Thyroid gland (tissue), 4 donors: ENCODE measurements at regions not wholly inside any gene's neighbourhood (a gene's known extent, or its start where the extent isn't known, plus 50 kb on each side); places are given as distances from the start of the nearest gene placed in this dataset.

Source experiments
- DNase-seq, 2 donors: peaks; one replicate each; pipeline ENCODE4 v3.0.0-alpha.2; 2019
- H3K27ac ChIP-seq, 3 donors: fragments of 200-600 bp; sonication (generic); 1 replicate in 2 of 3; 2 replicates in 1 of 3; pipeline ENCODE4 v1.5.1; 2016 to 2019; ENCODE audit warnings: mild to moderate bottlenecking in 1 of 3, moderate library complexity in 1 of 3
- H3K27me3 ChIP-seq: fragments of 200-600 bp; sonication (generic); one replicate; pipeline ENCODE4 v1.5.1; 2019
- H3K36me3 ChIP-seq, 2 donors: fragments of 200-600 bp; sonication (generic); one replicate each; pipeline ENCODE4 v1.5.1; 2016 to 2019
- H3K4me1 ChIP-seq, 2 donors: fragments of 200-600 bp; sonication (generic); one replicate each; pipeline ENCODE4 v1.5.1; 2017 to 2019
- H3K4me3 ChIP-seq, 3 donors: fragments of 200-600 bp; sonication (generic); replicated peaks in 1 of 3; 1 replicate in 2 of 3; 2 replicates in 1 of 3; pipeline ENCODE4 v1.5.1; 2016; ENCODE audit warnings: mild to moderate bottlenecking in 1 of 3
- H3K9me3 ChIP-seq: fragments of 200-600 bp; sonication (generic); one replicate; pipeline ENCODE4 v1.5.1; 2017
- CTCF ChIP-seq, 6 experiments: fragments of 200-600 bp in 3 of 6; fragments of 450-650 bp in 3 of 6; sonication (generic) in 3 of 6; IDR thresholded peaks; one replicate each; pipeline ENCODE4 v1.5.1; 2016 to 2019; ENCODE audit warnings: antibody characterized with exemption in 6 of 6, mild to moderate bottlenecking in 2 of 6, inconsistent platforms in 1 of 6, moderate library complexity in 1 of 6
- POLR2A ChIP-seq, 2 donors: fragments of 450-650 bp; IDR thresholded peaks; one replicate each; pipeline ENCODE4 v1.6.1; 2017; ENCODE audit warnings: antibody characterized with exemption in 2 of 2, mild to moderate bottlenecking in 2 of 2, moderate library complexity in 1 of 2
- WGBS, 2 donors: methylation state at CpG; one replicate each; pipeline ENCODE4 v1.1.5; 2017; 5-methylcytosine and 5-hydroxymethylcytosine counted together
- intact Hi-C: fragments of 100-400 bp; cut with DNase I; formaldehyde crosslinking; loops from one replicate; pipeline ENCODE4 v1.15.1; 2023

- Histone ChIP-seq H3K36me3 (no peaks in the 10 kb centered on the region), H3K27ac (no peak overlapping the region), H3K9me3 (no peaks in the 10 kb centered on the region), H3K27me3 (no peaks in the 10 kb centered on the region), H3K4me1 (no peaks in the 10 kb centered on the region), H3K4me3 (no peak overlapping the region)
- intact Hi-C loops = no loop called here
- TF ChIP-seq POLR2A (IDR thresholded peaks at IDR 0.05) = no peak
- TF ChIP-seq CTCF (IDR thresholded peaks at IDR 0.05) = no peak
- WGBS, 2 donors = 79 to 87% methylated on average over 4 of the region's 4 CpGs
- no peak for DNase-seq
Observed at GRCh38 chr7:35356495-35356894, 102.6 kb upstream of the TBX20 start.

GRCh38 chr7:35355911-35356310, 102.0 kb upstream of the TBX20 start:
- 71 to 79% methylated on average over 5 of the region's 5 CpGs for WGBS, 2 donors
- Histone ChIP-seq H3K36me3 (no peaks in the 10 kb centered on the region), H3K4me1 (no peaks in the 10 kb centered on the region), H3K27ac (no peak overlapping the region), H3K4me3 (no peak overlapping the region), H3K27me3 (no peaks in the 10 kb centered on the region), H3K9me3 (no peaks in the 10 kb centered on the region)
- no peak for TF ChIP-seq CTCF (IDR thresholded peaks at IDR 0.05)
- no peak for TF ChIP-seq POLR2A (IDR thresholded peaks at IDR 0.05)
- intact Hi-C loops = no loop called here
- no peak for DNase-seq

GRCh38 chr7:35355199-35355598, 101.3 kb upstream of the TBX20 start:
- 72% methylated on average over 2 of the region's 2 CpGs for WGBS, 2 donors
- no peak overlapping the region for H3K4me3 ChIP-seq
- H3K9me3 ChIP-seq = no peaks in the 10 kb centered on the region
- DNase-seq = no peak
- no peak overlapping the region for H3K27ac ChIP-seq
- no peaks in the 10 kb centered on the region for H3K27me3 ChIP-seq
- H3K36me3 ChIP-seq = no peaks in the 10 kb centered on the region
- no peaks in the 10 kb centered on the region for H3K4me1 ChIP-seq
- TF ChIP-seq POLR2A (IDR thresholded peaks at IDR 0.05) (no peak), CTCF (IDR thresholded peaks at IDR 0.05) (no peak)
- intact Hi-C loops = no loop called here

- 51 to 53% methylated on average over 6 of the region's 6 CpGs for WGBS, 2 donors
- no peaks in the 10 kb centered on the region for H3K27me3 ChIP-seq
- H3K4me1 ChIP-seq = no peaks in the 10 kb centered on the region
- H3K9me3 ChIP-seq = no peaks in the 10 kb centered on the region
- no peak for DNase-seq
- H3K27ac ChIP-seq = no peak overlapping the region
- no peaks in the 10 kb centered on the region for H3K36me3 ChIP-seq
- TF ChIP-seq POLR2A (IDR thresholded peaks at IDR 0.05) = no peak
- TF ChIP-seq CTCF (IDR thresholded peaks at IDR 0.05) = no peak
- intact Hi-C loops = no loop called here
- H3K4me3 ChIP-seq = no peak overlapping the region
Observed at GRCh38 chr7:35353481-35353880, 99.6 kb upstream of the TBX20 start.

- no peaks in the 10 kb centered on the region for H3K36me3 ChIP-seq
- no peak overlapping the region for H3K27ac ChIP-seq
- WGBS, 2 donors = 86 to 89% methylated on average over 4 of the region's 4 CpGs
- H3K27me3 ChIP-seq = no peaks in the 10 kb centered on the region
- H3K4me1 ChIP-seq = no peaks in the 10 kb centered on the region
- TF ChIP-seq POLR2A (IDR thresholded peaks at IDR 0.05) = no peak
- TF ChIP-seq CTCF (IDR thresholded peaks at IDR 0.05) = no peak
- no peaks in the 10 kb centered on the region for H3K9me3 ChIP-seq
- intact Hi-C loops = no loop called here
- DNase-seq = no peak
- H3K4me3 ChIP-seq = no peak overlapping the region
Observed at GRCh38 chr7:35351466-35351865, 97.6 kb upstream of the TBX20 start.
